Panc1 (cell line): ENCODE measurements at regions not wholly inside any gene's neighbourhood (a gene's known extent, or its start where the extent isn't known, plus 50 kb on each side); places are given as distances from the start of the nearest gene placed in this dataset.

Experiments used
- ATAC-seq: fragments of 200-7000 bp; cut with Tn5 transposase; 2 replicates; pipeline ENCODE4 v1.9.1; 2020; ENCODE audit warnings: mild to moderate bottlenecking, moderate library complexity
- BruUV-seq: library from RNA; stranded (reverse); fragments of 400-500 nt; replicated peaks from 2 replicates; lab custom pipeline; 2021; lab: Mats Ljungman, UMichigan
- CTCF ChIA-PET: fragments of 300-600 bp; sonication (Branson Sonifier 250); formaldehyde crosslinking; loops from one replicate; lab custom pipeline; 2022; ENCODE audit warnings: antibody characterized with exemption; lab: Charles Lee
- POLR2A ChIA-PET: fragments of 300-600 bp; sonication (Branson Sonifier 250); formaldehyde crosslinking; loops from one replicate; lab custom pipeline; 2022; ENCODE audit warnings: antibody characterized with exemption; lab: Charles Lee
- DNase-seq: peaks from one replicate; pipeline ENCODE4 v3.0.0-alpha.2; 2010; ENCODE audit warnings: low read depth, low spot score
- H3K27ac ChIP-seq: 2 replicates; pipeline ENCODE4 v1.5.1; 2011; ENCODE audit warnings: mild to moderate bottlenecking, low read length, inconsistent platforms
- H3K27me3 ChIP-seq: fragments of 200-500 bp; sonication (Bioruptor generic); 2 replicates; pipeline ENCODE4 v1.6.0; 2014; ENCODE audit warnings: low read length, inconsistent platforms; ENCODE audit not compliant: control insufficient read depth, insufficient read depth
- H3K36me3 ChIP-seq: fragments of 200-500 bp; sonication (Bioruptor generic); 2 replicates; pipeline ENCODE4 v1.5.1; 2014; ENCODE audit warnings: inconsistent platforms, mild to moderate bottlenecking, low read length, moderate library complexity; ENCODE audit not compliant: control insufficient read depth, insufficient read depth
- H3K4me1 ChIP-seq: 2 replicates; pipeline ENCODE4 v1.5.1; 2011; ENCODE audit warnings: inconsistent platforms, mild to moderate bottlenecking, low read length, moderate library complexity; ENCODE audit not compliant: control insufficient read depth, insufficient read depth
- H3K4me3 ChIP-seq, 2 experiments: 2 replicates each; pipeline ENCODE4 v1.5.1; 2011 to 2012; ENCODE audit warnings: low read depth in 2 of 2, low read length in 2 of 2, mild to moderate bottlenecking in 2 of 2, inconsistent platforms in 1 of 2, moderate library complexity in 1 of 2
- H3K9me3 ChIP-seq: fragments of 200-500 bp; sonication (Bioruptor generic); 2 replicates; pipeline ENCODE4 v1.5.1; 2014; ENCODE audit warnings: low read depth, mild to moderate bottlenecking, inconsistent platforms, low read length, moderate library complexity; ENCODE audit not compliant: control insufficient read depth, insufficient read depth
- CTCF ChIP-seq: fragments of 450-650 bp; IDR thresholded peaks from 2 replicates; pipeline ENCODE4 v1.5.1; 2017; ENCODE audit warnings: mild to moderate bottlenecking
- POLR2AphosphoS5 ChIP-seq: IDR thresholded peaks from 2 replicates; pipeline ENCODE4 v1.6.1; 2012; ENCODE audit warnings: mild to moderate bottlenecking, low read depth, low read length, moderate library complexity
- REST ChIP-seq, 2 experiments: IDR thresholded peaks; 2 replicates each; pipeline ENCODE4 v1.6.1; 2011 to 2012; ENCODE audit warnings: low read depth in 2 of 2, control low read depth in 1 of 2, low read length in 1 of 2, mild to moderate bottlenecking in 1 of 2, moderate library complexity in 1 of 2; ENCODE audit not compliant: insufficient read depth in 1 of 2
- SIN3A ChIP-seq: IDR thresholded peaks from 2 replicates; pipeline ENCODE4 v1.6.1; 2012; ENCODE audit warnings: low read depth, mild to moderate bottlenecking, low read length, moderate library complexity, borderline replicate concordance; ENCODE audit not compliant: insufficient read depth
- TCF7L2 ChIP-seq: IDR thresholded peaks from 2 replicates; pipeline ENCODE4 v1.6.1; 2011; ENCODE audit warnings: mild to moderate bottlenecking, low read depth, low read length, inconsistent platforms
- in situ Hi-C: cut with HindIII; loops from 2 replicates; pipeline ENCODE4 v1.10.0; 2016; ENCODE audit warnings: low sequenced_read_pairs, low pct_unique_long_range_greater_than_20kb
- intact Hi-C: fragments of 100-400 bp; cut with micrococcal nuclease; formaldehyde crosslinking; loops from one replicate; pipeline ENCODE4 v1.10.0; 2022; ENCODE audit not compliant: unreplicated experiment

GRCh38 chr18:75926811-75927210 lies 499.3 kb upstream of the SMIM21 start:
- Histone ChIP-seq H3K36me3 (no peaks in the 10 kb centered on the region), H3K27ac (no peak overlapping the region), H3K27me3 (no peaks in the 10 kb centered on the region), H3K4me3 (no peak overlapping the region), H3K4me1 (no peaks in the 10 kb centered on the region), H3K9me3 (no peaks in the 10 kb centered on the region)
- in situ Hi-C loops: no loop called here
- no peak for DNase-seq
- POLR2A ChIA-PET: no interaction called here
- CTCF ChIA-PET: no interaction called here
- no TSS peak for BruUV-seq
- TF ChIP-seq REST (IDR thresholded peaks at IDR 0.05; ENCODE audit: insufficient read depth in 1 of 2, low read depth in 2 of 2, low read length in 1 of 2) (no peak), POLR2AphosphoS5 (no peak), TCF7L2 (no peak), CTCF (no peak), SIN3A (no peak)
- no peak for ATAC-seq
- intact Hi-C loops: no loop called here

- no TSS peak for BruUV-seq
- TF ChIP-seq REST (IDR thresholded peaks at IDR 0.05; ENCODE audit: insufficient read depth in 1 of 2, low read depth in 2 of 2, low read length in 1 of 2) (no peak), TCF7L2 (0 out of 2 replicates have a peak, but pooled peaks have one; percentile 23)
- Histone ChIP-seq H3K27me3 (no peaks in the 10 kb centered on the region), H3K9me3 (no peaks in the 10 kb centered on the region), H3K36me3 (no peaks in the 10 kb centered on the region), H3K4me1 (no peaks in the 10 kb centered on the region), H3K27ac (no peak overlapping the region), H3K4me3 (no peak overlapping the region)
- in situ Hi-C loops: no loop called here
- ChIA-PET POLR2A (no interaction called here), CTCF (no interaction called here)
- DNase-seq (no peak), ATAC-seq (peak; percentile 81)
- intact Hi-C loops: no loop called here
Measured at GRCh38 chr18:75923169-75923568, 495.7 kb upstream of the SMIM21 start.
